Activated CD4-positive, alpha-beta T cell treated with anti-CD3 and anti-CD28 coated beads, Interleukin-2, amount 50 U/mL, for 16 hours (primary cell): ENCODE measurements at regions not wholly inside any gene's neighbourhood (a gene's known extent, or its start where the extent isn't known, plus 50 kb on each side); places are given as distances from the start of the nearest gene placed in this dataset.

Experiments
- DNase-seq: peaks from one replicate; pipeline ENCODE4 v3.0.0-alpha.2; 2020

DNA sequence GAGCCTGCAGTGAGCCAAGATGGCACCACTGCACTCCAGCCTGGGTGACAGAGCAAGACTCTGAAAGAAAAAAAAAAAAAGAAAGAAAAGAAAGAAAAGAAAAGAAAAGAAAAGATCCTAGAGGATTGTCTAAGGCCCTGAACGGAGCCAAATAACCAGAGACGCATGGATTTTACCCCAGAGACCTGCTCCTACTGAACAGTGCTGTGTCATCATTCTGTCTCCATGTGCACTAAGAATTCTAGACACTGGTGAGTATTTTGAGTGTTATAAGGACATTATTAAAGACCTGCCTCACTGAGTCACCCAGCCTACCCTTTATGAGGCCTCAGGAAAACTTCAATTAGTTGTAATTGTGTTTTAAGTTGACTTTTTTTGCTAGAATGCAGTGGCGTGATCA, 61.9 kb upstream of the RIOK3 start:
- DNase-seq: no peak

DNA sequence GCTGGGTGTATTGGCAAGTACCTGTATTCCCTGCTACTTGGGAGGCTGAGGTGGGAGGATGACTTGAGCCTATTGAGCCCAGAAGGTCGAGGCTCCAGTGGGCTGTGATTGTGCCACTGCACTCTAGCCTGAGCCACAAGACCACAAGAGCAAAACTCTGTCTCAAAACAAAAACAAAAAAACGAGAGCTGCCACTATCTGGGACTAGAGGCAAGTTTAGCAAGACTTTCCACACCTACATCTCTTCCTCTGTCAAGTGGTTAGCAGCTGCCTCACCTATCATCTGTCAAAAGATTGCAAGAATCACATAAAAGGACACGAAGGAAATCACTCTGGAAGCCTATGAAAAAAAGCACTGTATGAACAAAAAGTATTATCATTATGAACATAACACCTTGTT, 55.2 kb upstream of the RIOK3 start:
- peak; percentile 18 for DNase-seq

DNA sequence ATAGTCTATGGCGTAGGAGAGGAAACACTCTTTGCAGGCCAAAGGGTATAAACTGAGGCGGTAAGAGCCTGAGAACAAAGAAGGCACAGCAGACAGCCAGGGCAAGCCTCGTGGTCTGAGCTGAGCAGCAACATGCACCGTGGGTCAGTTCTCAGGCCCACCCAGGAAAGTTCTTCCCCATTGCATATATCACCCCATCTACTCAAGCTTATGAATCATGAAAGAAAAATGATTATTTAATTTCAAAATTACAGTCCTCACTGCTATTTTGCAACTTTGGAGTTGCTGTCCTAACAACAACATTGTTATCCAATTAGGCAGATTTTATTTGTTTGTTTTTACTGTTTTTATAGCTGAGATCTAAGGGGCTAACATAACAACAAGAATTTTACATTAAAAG, 54.7 kb upstream of the RIOK3 start:
- DNase-seq: no peak

GRCh38 chr18:23399067-23399466, 54.0 kb upstream of the RIOK3 start:
- no peak for DNase-seq

DNA sequence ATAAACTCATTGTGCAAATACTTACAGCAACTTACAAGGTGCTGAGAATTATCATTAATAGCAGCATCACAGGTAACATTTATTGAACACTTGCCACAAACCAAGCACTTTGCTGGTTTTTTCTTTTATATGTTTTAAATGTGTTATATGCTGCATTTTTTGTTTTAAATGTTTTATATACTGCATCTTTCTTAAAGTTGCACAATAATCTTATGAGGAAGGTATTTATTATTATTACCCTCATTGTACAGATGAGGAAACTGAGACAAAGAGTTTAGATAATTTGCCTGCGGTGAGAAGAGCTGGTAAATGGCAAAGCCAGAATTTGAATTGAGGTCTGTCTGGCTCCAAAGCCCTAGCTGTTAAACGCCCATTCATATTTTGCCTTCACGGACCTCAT, 52.2 kb upstream of the RIOK3 start:
- DNase-seq: no peak

GRCh38 chr18:23401400-23402347, 51.4 kb upstream of the RIOK3 start:
- no peak for DNase-seq
